Body of pancreas (tissue), 4 donors: ENCODE measurements at regions not wholly inside any gene's neighbourhood (a gene's known extent, or its start where the extent isn't known, plus 50 kb on each side); places are given as distances from the start of the nearest gene placed in this dataset.

Source experiments
- ATAC-seq: fragments of 150-250 bp; one replicate; pipeline ENCODE4 v1.9.1; 2016
- DNase-seq, 4 donors: peaks; one replicate each; pipeline ENCODE4 v3.0.0-alpha.2; 2019
- H3K27ac ChIP-seq, 4 donors: fragments of 200-600 bp; sonication (generic); 1 replicate in 3 of 4; 2 replicates in 1 of 4; pipeline versions ENCODE4 v1.5.1 to v1.6.1; 2016 to 2019; ENCODE audit warnings: mild to moderate bottlenecking in 1 of 4, mixed read lengths in 1 of 4, moderate library complexity in 1 of 4
- H3K27me3 ChIP-seq, 2 donors: fragments of 200-600 bp; sonication (generic); one replicate each; pipeline ENCODE4 v1.6.0; 2016; ENCODE audit warnings: mild to moderate bottlenecking in 1 of 2
- H3K36me3 ChIP-seq, 2 donors: fragments of 200-600 bp; sonication (generic); replicated peaks in 1 of 2; 2 replicates each; pipeline ENCODE4 v1.5.1; 2016; ENCODE audit warnings: low read depth in 2 of 2; ENCODE audit not compliant: insufficient read depth in 1 of 2
- H3K4me1 ChIP-seq: fragments of 200-600 bp; sonication (generic); one replicate; pipeline ENCODE4 v1.6.0; 2016
- H3K4me3 ChIP-seq, 2 donors: fragments of 200-600 bp; sonication (generic); 1 replicate in 1 of 2; 2 replicates in 1 of 2; pipeline ENCODE4 v1.5.1; 2016 to 2019
- H3K9me3 ChIP-seq, 3 donors: fragments of 200-600 bp; sonication (generic); 1 replicate in 2 of 3; 2 replicates in 1 of 3; pipeline ENCODE4 v1.5.1; 2016
- CTCF ChIP-seq, 7 experiments: fragments of 450-650 bp in 4 of 7; fragments of 200-600 bp in 3 of 7; sonication (generic) in 3 of 7; IDR thresholded peaks; one replicate each; pipeline ENCODE4 v1.5.1; 2016 to 2019; ENCODE audit warnings: antibody characterized with exemption in 7 of 7
- POLR2A ChIP-seq, 3 donors: fragments of 450-650 bp; IDR thresholded peaks; one replicate each; pipeline ENCODE4 v1.6.1; 2016; ENCODE audit warnings: antibody characterized with exemption in 3 of 3, mild to moderate bottlenecking in 2 of 3
- WGBS, 2 donors: methylation state at CpG; one replicate each; pipeline ENCODE4 v1.1.5; 2017; 5-methylcytosine and 5-hydroxymethylcytosine counted together
- intact Hi-C: fragments of 100-400 bp; cut with DNase I; formaldehyde crosslinking; loops from one replicate; pipeline ENCODE4 v1.15.1; 2023

- H3K4me1 ChIP-seq: no peaks in the 10 kb centered on the region
- H3K27me3 ChIP-seq: no peaks in the 10 kb centered on the region
- 74 to 86% methylated on average over 1 of the region's 1 CpG for WGBS, 2 donors
- no peak for DNase-seq
- no peak for ATAC-seq
- no peaks in the 10 kb centered on the region for H3K36me3 ChIP-seq
- TF ChIP-seq CTCF (IDR thresholded peaks at IDR 0.05): no peak
- no peak for TF ChIP-seq POLR2A (IDR thresholded peaks at IDR 0.05)
- H3K9me3 ChIP-seq: no peaks in the 10 kb centered on the region
- no peak overlapping the region for H3K4me3 ChIP-seq
- intact Hi-C loops: no loop called here
- no peak overlapping the region for H3K27ac ChIP-seq
These were observed 631.7 kb downstream of the RPS29 start for GRCh38 chr14:48954446-48954845.

GRCh38 chr14:48944809-48945208 lies 641.4 kb downstream of the RPS29 start:
- Histone ChIP-seq H3K27ac (no peak overlapping the region), H3K36me3 (no peaks in the 10 kb centered on the region), H3K4me3 (no peak overlapping the region), H3K9me3 (no peaks in the 10 kb centered on the region), H3K4me1 (no peaks in the 10 kb centered on the region), H3K27me3 (no peaks in the 10 kb centered on the region)
- TF ChIP-seq CTCF (IDR thresholded peaks at IDR 0.05): no peak
- no peak for TF ChIP-seq POLR2A (IDR thresholded peaks at IDR 0.05)
- DNase-seq (no peak), ATAC-seq (no peak)
- intact Hi-C loops: no loop called here
- 31 to 34% methylated on average over 4 of the region's 4 CpGs for WGBS, 2 donors

GRCh38 chr14:48943913-48944312 lies 642.3 kb downstream of the RPS29 start:
- no peak overlapping the region for H3K27ac ChIP-seq
- WGBS, 2 donors: 57 to 78% methylated on average over 4 of the region's 4 CpGs
- DNase-seq (no peak), ATAC-seq (no peak)
- H3K4me3 ChIP-seq: no peak overlapping the region
- H3K4me1 ChIP-seq: no peaks in the 10 kb centered on the region
- H3K27me3 ChIP-seq: no peaks in the 10 kb centered on the region
- no peaks in the 10 kb centered on the region for H3K36me3 ChIP-seq
- H3K9me3 ChIP-seq: no peaks in the 10 kb centered on the region
- intact Hi-C loops: no loop called here
- TF ChIP-seq POLR2A (IDR thresholded peaks at IDR 0.05): no peak
- no peak for TF ChIP-seq CTCF (IDR thresholded peaks at IDR 0.05)

- TF ChIP-seq CTCF (IDR thresholded peaks at IDR 0.05) (no peak), POLR2A (IDR thresholded peaks at IDR 0.05) (no peak)
- Histone ChIP-seq H3K36me3 (no peaks in the 10 kb centered on the region), H3K9me3 (no peaks in the 10 kb centered on the region), H3K4me3 (no peak overlapping the region), H3K27me3 (no peaks in the 10 kb centered on the region), H3K4me1 (no peaks in the 10 kb centered on the region), H3K27ac (no peak overlapping the region)
- intact Hi-C loops: no loop called here
- 56 to 70% methylated on average over 10 of the region's 10 CpGs for WGBS, 2 donors
- ATAC-seq: no peak
- no peak for DNase-seq
These were observed 648.5 kb downstream of the RPS29 start for GRCh38 chr14:48937541-48938195.

GRCh38 chr14:48936849-48937248 lies 649.3 kb downstream of the RPS29 start:
- DNase-seq (no peak), ATAC-seq (no peak)
- Histone ChIP-seq H3K9me3 (no peaks in the 10 kb centered on the region), H3K4me3 (no peak overlapping the region), H3K36me3 (no peaks in the 10 kb centered on the region), H3K27ac (no peak overlapping the region), H3K4me1 (no peaks in the 10 kb centered on the region), H3K27me3 (no peaks in the 10 kb centered on the region)
- intact Hi-C loops: no loop called here
- WGBS, 2 donors: 28 to 29% methylated on average over 1 of the region's 1 CpG
- TF ChIP-seq CTCF (IDR thresholded peaks at IDR 0.05): no peak
- TF ChIP-seq POLR2A (IDR thresholded peaks at IDR 0.05): no peak
